H1 (cell line): ENCODE measurements at regions not wholly inside any gene's neighbourhood (a gene's known extent, or its start where the extent isn't known, plus 50 kb on each side); places are given as distances from the start of the nearest gene placed in this dataset.

ENCODE experiments used
- CTCF ChIA-PET: fragments of 300-600 bp; sonication (Branson Sonifier 250); formaldehyde crosslinking; loops from one replicate; lab custom pipeline; 2021; ENCODE audit not compliant: partially characterized antibody; lab: Charles Lee
- POLR2A ChIA-PET: fragments of 300-600 bp; sonication (Branson Sonifier 250); formaldehyde crosslinking; loops from one replicate; lab custom pipeline; 2021; ENCODE audit warnings: inconsistent platforms; ENCODE audit not compliant: partially characterized antibody; lab: Charles Lee
- DNase-seq, 2 experiments: peaks; one replicate each; pipeline versions ENCODE4 v3.0.0 to v3.0.0-alpha.2; 2010 to 2022; ENCODE audit warnings: low spot score in 2 of 2, low read depth in 1 of 2, mixed read lengths in 1 of 2
- FAIRE-seq: peaks from 2 replicates; lab custom pipeline; 2011; peaks lifted over from hg19 to GRCh38; lab: Jason Lieb, UNC
- H2AFZ ChIP-seq: 2 replicates; pipeline ENCODE4 v1.8.1; 2012; ENCODE audit warnings: low read length, inconsistent platforms
- H2AK5ac ChIP-seq: 2 replicates; pipeline ENCODE4 v1.6.1; 2013; ENCODE audit warnings: low read depth, low read length
- H2BK120ac ChIP-seq: replicated peaks from 2 replicates; pipeline ENCODE3; 2013; ENCODE audit warnings: low read depth, low read length, inconsistent platforms
- H2BK12ac ChIP-seq: 2 replicates; pipeline ENCODE4 v1.6.1; 2013; ENCODE audit warnings: low read depth, low read length
- H2BK15ac ChIP-seq: 2 replicates; pipeline ENCODE4 v1.6.1; 2013; ENCODE audit warnings: low read length
- H2BK20ac ChIP-seq: 2 replicates; pipeline ENCODE4 v1.6.1; 2013; ENCODE audit warnings: low read length
- H2BK5ac ChIP-seq: 2 replicates; pipeline ENCODE4 v1.6.1; 2013; ENCODE audit warnings: low read depth, low read length
- H3K14ac ChIP-seq: 2 replicates; pipeline ENCODE4 v1.6.1; 2013; ENCODE audit warnings: inconsistent platforms; ENCODE audit not compliant: insufficient read length
- H3K18ac ChIP-seq: 2 replicates; pipeline ENCODE4 v1.6.1; 2013; ENCODE audit warnings: low read length; ENCODE audit errors: extremely low read depth
- H3K23ac ChIP-seq: 2 replicates; pipeline ENCODE4 v1.6.1; 2013; ENCODE audit warnings: inconsistent platforms; ENCODE audit not compliant: insufficient read length
- H3K23me2 ChIP-seq: 2 replicates; pipeline ENCODE4 v1.6.1; 2013; ENCODE audit warnings: low read depth, low read length
- H3K27ac ChIP-seq: 2 replicates; pipeline ENCODE4 v1.6.1; 2011; ENCODE audit warnings: low read depth, low read length, inconsistent platforms
- H3K27me3 ChIP-seq, 4 experiments: replicated peaks in 1 of 4; 1 replicate in 1 of 4; 2 replicates in 3 of 4; pipeline versions ENCODE4 v1.6.1 to v1.8.1; 2011 to 2013; ENCODE audit warnings: low read length in 3 of 4, mild to moderate bottlenecking in 3 of 4, inconsistent platforms in 2 of 4, mixed read lengths in 2 of 4, moderate library complexity in 1 of 4; ENCODE audit not compliant: control insufficient read depth in 3 of 4, insufficient read depth in 3 of 4; ENCODE audit errors: extremely low read depth in 1 of 4
- H3K36me3 ChIP-seq, 4 experiments: 2 replicates each; pipeline versions ENCODE4 v1.6.1 to v1.8.1; 2011 to 2013; ENCODE audit warnings: mild to moderate bottlenecking in 4 of 4, low read length in 3 of 4, moderate library complexity in 2 of 4, control low read depth in 1 of 4, inconsistent platforms in 1 of 4; ENCODE audit not compliant: insufficient read depth in 4 of 4, control insufficient read depth in 2 of 4
- H3K4ac ChIP-seq: replicated peaks from 2 replicates; pipeline ENCODE3; 2013; ENCODE audit warnings: low read length, low read depth, mixed read lengths, inconsistent platforms; ENCODE audit not compliant: insufficient read length
- H3K4me1 ChIP-seq, 4 experiments: replicated peaks in 1 of 4; 1 replicate in 1 of 4; 2 replicates in 3 of 4; pipeline versions ENCODE4 v1.6.1 to v1.8.1; 2011 to 2013; ENCODE audit warnings: low read length in 3 of 4, inconsistent platforms in 2 of 4, mixed read lengths in 1 of 4; ENCODE audit not compliant: insufficient read depth in 4 of 4, control insufficient read depth in 3 of 4
- H3K4me2 ChIP-seq, 2 experiments: 2 replicates each; pipeline versions ENCODE4 v1.6.1 to v1.8.1; 2011 to 2013; ENCODE audit warnings: low read depth in 2 of 2, low read length in 2 of 2, control low read depth in 1 of 2, inconsistent platforms in 1 of 2, mild to moderate bottlenecking in 1 of 2; ENCODE audit not compliant: insufficient read depth in 1 of 2
- H3K4me3 ChIP-seq, 4 experiments: fragments of 200-600, 300-600 bp in 1 of 4; sonication (generic), shearing (Covaris generic), sonication (Bioruptor Twin) in 1 of 4; 2 replicates each; pipeline versions ENCODE4 v1.5.1 to v1.8.1; 2011 to 2016; ENCODE audit warnings: low read length in 4 of 4, low read depth in 3 of 4, control low read depth in 2 of 4, inconsistent platforms in 2 of 4, mild to moderate bottlenecking in 2 of 4, mixed read lengths in 1 of 4, moderate library complexity in 1 of 4; ENCODE audit not compliant: insufficient read depth in 2 of 4; ENCODE audit errors: extremely low read depth in 1 of 4
- H3K56ac ChIP-seq: replicated peaks from 2 replicates; pipeline ENCODE3; 2013; ENCODE audit warnings: low read depth, mild to moderate bottlenecking, mixed read lengths, low read length, inconsistent platforms; ENCODE audit not compliant: insufficient read length
- H3K79me1 ChIP-seq: 2 replicates; pipeline ENCODE4 v1.6.1; 2013; ENCODE audit warnings: low read depth, low read length, control low read depth
- H3K79me2 ChIP-seq, 2 experiments: 2 replicates each; pipeline versions ENCODE4 v1.6.1 to v1.8.1; 2012 to 2013; ENCODE audit warnings: low read length in 2 of 2, mild to moderate bottlenecking in 2 of 2, inconsistent platforms in 1 of 2; ENCODE audit not compliant: insufficient read depth in 2 of 2, control insufficient read depth in 1 of 2
- H3K9ac ChIP-seq, 4 experiments: replicated peaks in 1 of 4; 1 replicate in 1 of 4; 2 replicates in 3 of 4; pipeline versions ENCODE4 v1.6.1 to v1.8.1; 2011 to 2013; ENCODE audit warnings: low read depth in 3 of 4, low read length in 3 of 4, control low read depth in 2 of 4, mild to moderate bottlenecking in 2 of 4, moderate library complexity in 2 of 4, inconsistent platforms in 1 of 4; ENCODE audit errors: extremely low read depth in 1 of 4
- H3K9me3 ChIP-seq, 2 experiments: 2 replicates each; pipeline versions ENCODE4 v1.6.1 to v1.8.1; 2012 to 2013; ENCODE audit warnings: mild to moderate bottlenecking in 2 of 2, moderate library complexity in 2 of 2, control low read depth in 1 of 2, inconsistent platforms in 1 of 2, low read depth in 1 of 2, low read length in 1 of 2, mixed read lengths in 1 of 2; ENCODE audit not compliant: insufficient read depth in 2 of 2
- H4K20me1 ChIP-seq, 2 experiments: replicated peaks in 1 of 2; 2 replicates each; pipeline versions ENCODE3 to v1.8.1; 2011 to 2013; ENCODE audit warnings: inconsistent platforms in 2 of 2, low read length in 2 of 2, mild to moderate bottlenecking in 1 of 2; ENCODE audit not compliant: insufficient read depth in 2 of 2, control insufficient read depth in 1 of 2
- H4K5ac ChIP-seq: 2 replicates; pipeline ENCODE4 v1.6.1; 2013; ENCODE audit warnings: low read length, low read depth, mixed read lengths, inconsistent platforms; ENCODE audit not compliant: insufficient read length
- H4K8ac ChIP-seq: 2 replicates; pipeline ENCODE4 v1.8.0; 2013; ENCODE audit warnings: mild to moderate bottlenecking, moderate library complexity, low read length, inconsistent platforms; ENCODE audit not compliant: insufficient read depth; ENCODE audit errors: extremely low read depth
- H4K91ac ChIP-seq: replicated peaks from 2 replicates; pipeline ENCODE3; 2013; ENCODE audit warnings: low read length, mixed read lengths, inconsistent platforms; ENCODE audit not compliant: insufficient read length
- CTBP2 ChIP-seq: IDR thresholded peaks from 2 replicates; pipeline ENCODE4 v1.7.0; 2011; ENCODE audit warnings: borderline replicate concordance, mild to moderate bottlenecking, moderate library complexity, mixed read lengths, low read length; ENCODE audit not compliant: insufficient read depth, insufficient read length
- EP300 ChIP-seq, 2 experiments: IDR thresholded peaks; 1 replicate in 1 of 2; 2 replicates in 1 of 2; pipeline ENCODE4 v1.6.1; 2011 to 2012; ENCODE audit warnings: low read depth in 2 of 2, low read length in 2 of 2, mild to moderate bottlenecking in 2 of 2, borderline replicate concordance in 1 of 2, inconsistent platforms in 1 of 2, moderate library complexity in 1 of 2
- FOSL1 ChIP-seq: IDR thresholded peaks from 2 replicates; pipeline ENCODE4 v1.6.1; 2011; ENCODE audit warnings: mild to moderate bottlenecking, low read depth, low read length, moderate library complexity; ENCODE audit not compliant: insufficient read depth
- JUN ChIP-seq: IDR thresholded peaks from 2 replicates; pipeline ENCODE4 v1.6.1; 2011; ENCODE audit warnings: low read depth, mild to moderate bottlenecking, improper control_type of control experiment, low read length
- KDM5A ChIP-seq: fragments of 200-600 bp; IDR thresholded peaks from 2 replicates; pipeline ENCODE4 v1.7.1; 2012; ENCODE audit warnings: mild to moderate bottlenecking, low read length, inconsistent platforms, mixed read lengths
- POLR2A ChIP-seq, 2 experiments: IDR thresholded peaks; 1 replicate in 1 of 2; 2 replicates in 1 of 2; pipeline ENCODE4 v1.6.1; 2011; ENCODE audit warnings: low read depth in 2 of 2, low read length in 2 of 2, mild to moderate bottlenecking in 2 of 2; ENCODE audit errors: control extremely low read depth in 1 of 2
- RAD21 ChIP-seq, 2 experiments: IDR thresholded peaks in 1 of 2; conservative IDR thresholded peaks in 1 of 2; 2 replicates each; pipeline ENCODE4 v1.6.1; 2011; ENCODE audit warnings: low read depth in 2 of 2, low read length in 2 of 2, improper control_type of control experiment in 1 of 2, inconsistent platforms in 1 of 2, mild to moderate bottlenecking in 1 of 2, moderate library complexity in 1 of 2
- RNF2 ChIP-seq: fragments of 200-900, 300-1000 bp; sonication (generic); IDR thresholded peaks from 2 replicates; pipeline ENCODE4 v1.7.1; 2016; ENCODE audit warnings: borderline replicate concordance, low read depth, mild to moderate bottlenecking, antibody characterized with exemption, low read length; ENCODE audit not compliant: poor library complexity, severe bottlenecking; ENCODE audit errors: missing control alignments
- SIX5 ChIP-seq: IDR thresholded peaks from 2 replicates; pipeline ENCODE4 v1.6.1; 2011; ENCODE audit warnings: mild to moderate bottlenecking, low read depth, low read length
- SRF ChIP-seq: IDR thresholded peaks from 2 replicates; pipeline ENCODE4 v1.6.1; 2011; ENCODE audit warnings: mild to moderate bottlenecking, low read depth, low read length, moderate library complexity
- TEAD4 ChIP-seq: IDR thresholded peaks from 2 replicates; pipeline ENCODE4 v1.6.1; 2012; ENCODE audit warnings: low read depth, low read length, inconsistent platforms, mixed read lengths
- WGBS, 2 experiments: shearing (Covaris generic) in 1 of 2; methylation state at CpG; one replicate each; pipeline versions ENCODE4 v1.1.6 to v1.1.7; 2013 to 2015; ENCODE audit warnings: low lambda C conversion rate in 2 of 2, mixed read lengths in 2 of 2, inconsistent platforms in 1 of 2, low coverage in 1 of 2, missing lambda C conversion rate in 1 of 2; ENCODE audit not compliant: insufficient replicate concordance in 2 of 2, insufficient coverage in 1 of 2, insufficient read length in 1 of 2; ENCODE audit errors: extremely low coverage in 1 of 2, missing lambda C conversion rate in 1 of 2; 5-methylcytosine and 5-hydroxymethylcytosine counted together
- TF ChIP-seq, protein P1 (sequence below): IDR thresholded peaks from 2 replicates; pipeline ENCODE4 v1.6.1; 2012; ENCODE audit warnings: low read length, inconsistent platforms

DNA sequence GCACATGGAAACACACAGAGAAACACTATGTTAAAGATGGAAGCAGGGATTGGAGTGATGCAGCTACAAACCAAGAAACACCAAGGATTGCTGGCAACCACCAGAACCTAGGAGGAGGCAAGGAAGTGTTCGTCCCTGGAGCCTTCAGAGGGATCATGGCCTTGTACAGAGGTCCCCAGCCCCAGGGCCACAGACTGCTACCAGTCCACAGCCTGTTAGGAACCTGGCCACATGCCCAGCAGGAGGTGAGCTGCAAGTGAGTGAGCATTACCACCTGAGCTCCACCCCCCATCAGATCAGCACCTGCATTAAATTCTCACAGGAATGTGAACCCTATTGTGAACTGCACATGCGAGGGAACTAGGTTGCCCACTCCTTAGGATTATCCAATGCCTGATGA lies 505.7 kb upstream of the MDFIC2 start:
- no peak overlapping the region for H2AFZ ChIP-seq
- no peak overlapping the region for H3K4me3 ChIP-seq
- no peaks in the 10 kb centered on the region for H3K27me3 ChIP-seq
- H3K4me1 ChIP-seq: no peaks in the 10 kb centered on the region
- H3K56ac ChIP-seq: no peak overlapping the region
- H3K79me2 ChIP-seq: no peaks in the 10 kb centered on the region
- H3K14ac ChIP-seq: no peak overlapping the region
- CTCF ChIA-PET: no interaction called here
- H3K36me3 ChIP-seq: no peaks in the 10 kb centered on the region
- POLR2A ChIA-PET: no interaction called here
- no peak overlapping the region for H3K27ac ChIP-seq
- no peak overlapping the region for H3K4ac ChIP-seq
- H3K79me1 ChIP-seq: no peaks in the 10 kb centered on the region
- H2BK5ac ChIP-seq: no peak overlapping the region
- no peak overlapping the region for H4K91ac ChIP-seq
- no peak overlapping the region for H3K18ac ChIP-seq
- H3K9me3 ChIP-seq: peaks cover 4 to 7% of the 10 kb centered on the region in 2 experiments
- H3K23me2 ChIP-seq: no peaks in the 10 kb centered on the region
- no peak overlapping the region for H3K23ac ChIP-seq
- no peak overlapping the region for H2BK120ac ChIP-seq
- H3K9ac ChIP-seq: no peak overlapping the region
- H2BK20ac ChIP-seq: no peak overlapping the region
- H2AK5ac ChIP-seq: no peak overlapping the region
- 96% methylated on average over 2 of the region's 2 CpGs; no CpG with 5 or more reads in 1 of the 2 experiments for WGBS, 2 experiments
- no peak overlapping the region for H4K5ac ChIP-seq
- H2BK15ac ChIP-seq: no peak overlapping the region
- no peak overlapping the region for H2BK12ac ChIP-seq
- H4K20me1 ChIP-seq: no peaks in the 10 kb centered on the region
- DNase-seq (no peak), FAIRE-seq (no peak)
- no peak overlapping the region for H4K8ac ChIP-seq
- no peak overlapping the region for H3K4me2 ChIP-seq
- TF ChIP-seq FOSL1 (no peak), JUN (no peak), EP300 (IDR thresholded peaks at IDR 0.05; ENCODE audit: borderline replicate concordance in 1 of 2, low read depth in 2 of 2, low read length in 2 of 2) (no peak), RAD21 (IDR thresholded peaks at IDR 0.05 in 1 of 2, conservative IDR thresholded peaks at IDR 0.05 in 1 of 2; ENCODE audit: low read depth in 2 of 2, low read length in 2 of 2) (no peak), SRF (no peak), POLR2A (IDR thresholded peaks at IDR 0.05; ENCODE audit: control extremely low read depth in 1 of 2, low read depth in 2 of 2, low read length in 2 of 2) (no peak), KDM5A (no peak), RNF2 (no peak), CTBP2 (no peak), SIX5 (no peak), TEAD4 (no peak)
- TF ChIP-seq, protein P1, sequence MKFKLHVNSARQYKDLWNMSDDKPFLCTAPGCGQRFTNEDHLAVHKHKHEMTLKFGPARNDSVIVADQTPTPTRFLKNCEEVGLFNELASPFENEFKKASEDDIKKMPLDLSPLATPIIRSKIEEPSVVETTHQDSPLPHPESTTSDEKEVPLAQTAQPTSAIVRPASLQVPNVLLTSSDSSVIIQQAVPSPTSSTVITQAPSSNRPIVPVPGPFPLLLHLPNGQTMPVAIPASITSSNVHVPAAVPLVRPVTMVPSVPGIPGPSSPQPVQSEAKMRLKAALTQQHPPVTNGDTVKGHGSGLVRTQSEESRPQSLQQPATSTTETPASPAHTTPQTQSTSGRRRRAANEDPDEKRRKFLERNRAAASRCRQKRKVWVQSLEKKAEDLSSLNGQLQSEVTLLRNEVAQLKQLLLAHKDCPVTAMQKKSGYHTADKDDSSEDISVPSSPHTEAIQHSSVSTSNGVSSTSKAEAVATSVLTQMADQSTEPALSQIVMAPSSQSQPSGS: no peak
